ENCODE measurements at regions not wholly inside any gene's neighbourhood (a gene's known extent, or its start where the extent isn't known, plus 50 kb on each side); places are given as distances from the start of the nearest gene placed in this dataset.
"Not testable (repeated sequence)": the region's sequence is repeated elsewhere in the genome, so short reads cannot be mapped to it uniquely, and the experiment has no call there.

- no peak for TF ChIP-seq CTCF (IDR thresholded peaks at IDR 0.05; ENCODE audit: unreplicated experiment)
- CTCF ChIA-PET, result no interaction called here
- intact Hi-C loops (cut with micrococcal nuclease; ENCODE audit: unreplicated experiment), result no loop called here
- no TSS peak for BruUV-seq (replicated peaks)
- DNase-seq, result no peak
- H3K36me3 Mint-ChIP-seq (ENCODE audit: insufficient read depth, unreplicated experiment), result no peaks in the 10 kb centered on the region
- H3K4me3 Mint-ChIP-seq (ENCODE audit: low read depth, unreplicated experiment), result no peak overlapping the region
- no peaks in the 10 kb centered on the region for H3K4me1 Mint-ChIP-seq (ENCODE audit: low read depth, unreplicated experiment)
- no peaks in the 10 kb centered on the region for H3K9me3 Mint-ChIP-seq (ENCODE audit: low read depth, unreplicated experiment)
- no peak overlapping the region for H3K27ac Mint-ChIP-seq (ENCODE audit: unreplicated experiment)
- peaks cover 13% of the 10 kb centered on the region for H3K27me3 Mint-ChIP-seq (ENCODE audit: unreplicated experiment)
Observed at GRCh38 chr5:142244440-142244839, 80.4 kb downstream of the SPRY4 start.

- no TSS peak for BruUV-seq (replicated peaks)
- H3K36me3 Mint-ChIP-seq (ENCODE audit: insufficient read depth, unreplicated experiment), result no peaks in the 10 kb centered on the region
Observed at GRCh38 chr5:142242272-142242671, 82.5 kb downstream of the SPRY4 start.

GRCh38 chr5:142239394-142240159 is 85.2 kb downstream of the SPRY4 start:
- Mint-ChIP-seq H3K4me3 (ENCODE audit: low read depth, unreplicated experiment) (no peak overlapping the region), H3K4me1 (ENCODE audit: low read depth, unreplicated experiment) (peaks cover 32% of the 10 kb centered on the region), H3K9me3 (ENCODE audit: low read depth, unreplicated experiment) (no peaks in the 10 kb centered on the region), H3K36me3 (ENCODE audit: insufficient read depth, unreplicated experiment) (no peaks in the 10 kb centered on the region), H3K27ac (ENCODE audit: unreplicated experiment) (no peak overlapping the region), H3K27me3 (ENCODE audit: unreplicated experiment) (peaks cover 13% of the 10 kb centered on the region)
- DNase-seq, result no peak
- intact Hi-C loops (cut with micrococcal nuclease; ENCODE audit: unreplicated experiment), result no loop called here
- BruUV-seq (replicated peaks), result no TSS peak
- no peak for TF ChIP-seq CTCF (IDR thresholded peaks at IDR 0.05; ENCODE audit: unreplicated experiment)
- CTCF ChIA-PET, result interaction anchor here (0.7 kb wide), 1 partner anchor 284 kb away, joined by 5 read pairs; no protein-coding TSS in a partner anchor

More at GRCh38 chr5:142242272-142242671, 82.5 kb downstream of the SPRY4 start:
- DNase-seq, result no peak
- TF ChIP-seq CTCF (IDR thresholded peaks at IDR 0.05; ENCODE audit: unreplicated experiment), result no peak
- H3K27ac Mint-ChIP-seq (ENCODE audit: unreplicated experiment), result no peak overlapping the region
- peaks cover 8% of the 10 kb centered on the region for H3K4me1 Mint-ChIP-seq (ENCODE audit: low read depth, unreplicated experiment)
- no peaks in the 10 kb centered on the region for H3K9me3 Mint-ChIP-seq (ENCODE audit: low read depth, unreplicated experiment)
- H3K27me3 Mint-ChIP-seq (ENCODE audit: unreplicated experiment), result peaks cover 13% of the 10 kb centered on the region
- intact Hi-C loops (cut with micrococcal nuclease; ENCODE audit: unreplicated experiment), result no loop called here
- H3K4me3 Mint-ChIP-seq (ENCODE audit: low read depth, unreplicated experiment), result no peak overlapping the region
- CTCF ChIA-PET, result no interaction called here

- CTCF ChIA-PET, result no interaction called here
- no peak overlapping the region for H3K27ac Mint-ChIP-seq (ENCODE audit: unreplicated experiment)
Observed at GRCh38 chr5:142237707-142238106, 87.1 kb downstream of the SPRY4 start.

GRCh38 chr5:142236673-142237290 is 88.0 kb downstream of the SPRY4 start:
- H3K27ac Mint-ChIP-seq (ENCODE audit: unreplicated experiment); H3K36me3 Mint-ChIP-seq (ENCODE audit: insufficient read depth, unreplicated experiment); H3K4me3 Mint-ChIP-seq (ENCODE audit: low read depth, unreplicated experiment); DNase-seq; H3K9me3 Mint-ChIP-seq (ENCODE audit: low read depth, unreplicated experiment); H3K27me3 Mint-ChIP-seq (ENCODE audit: unreplicated experiment); BruUV-seq (replicated peaks); intact Hi-C loops (cut with micrococcal nuclease; ENCODE audit: unreplicated experiment): not testable (repeated sequence)
- peaks cover 35% of the 10 kb centered on the region for H3K4me1 Mint-ChIP-seq (ENCODE audit: low read depth, unreplicated experiment)
- CTCF ChIA-PET, result interaction anchor here (0.7 kb wide), 1 partner anchor 13 kb away, joined by 3 read pairs; no protein-coding TSS in a partner anchor

More at GRCh38 chr5:142237707-142238106, 87.1 kb downstream of the SPRY4 start:
- H3K4me3 Mint-ChIP-seq (ENCODE audit: low read depth, unreplicated experiment), result no peak overlapping the region
- TF ChIP-seq CTCF (IDR thresholded peaks at IDR 0.05; ENCODE audit: unreplicated experiment), result no peak
- intact Hi-C loops (cut with micrococcal nuclease; ENCODE audit: unreplicated experiment), result no loop called here
- H3K4me1 Mint-ChIP-seq (ENCODE audit: low read depth, unreplicated experiment), result peaks cover 35% of the 10 kb centered on the region
- DNase-seq, result no peak
- no peaks in the 10 kb centered on the region for H3K9me3 Mint-ChIP-seq (ENCODE audit: low read depth, unreplicated experiment)
- peaks cover 7% of the 10 kb centered on the region for H3K27me3 Mint-ChIP-seq (ENCODE audit: unreplicated experiment)
- H3K36me3 Mint-ChIP-seq (ENCODE audit: insufficient read depth, unreplicated experiment), result peaks cover 6% of the 10 kb centered on the region
- BruUV-seq (replicated peaks), result no TSS peak
